ENCODE measurements at regions not wholly inside any gene's neighbourhood (a gene's known extent, or its start where the extent isn't known, plus 50 kb on each side); places are given as distances from the start of the nearest gene placed in this dataset.
"Not testable (repeated sequence)": the region's sequence is repeated elsewhere in the genome, so short reads cannot be mapped to it uniquely, and the experiment has no call there.

- no peak for DNase-seq (ENCODE audit: low spot score)
Measured at GRCh38 chr14:53398616-53399015, 245.5 kb upstream of the DDHD1 start.

- DNase-seq (ENCODE audit: low spot score) = not testable (repeated sequence)
Measured at GRCh38 chr14:53395267-53395666, 242.1 kb upstream of the DDHD1 start.

GRCh38 chr14:53391631-53392285 lies 238.6 kb upstream of the DDHD1 start:
- no peak for DNase-seq (ENCODE audit: low spot score)

GRCh38 chr14:53391156-53391555 lies 238.0 kb upstream of the DDHD1 start:
- DNase-seq (ENCODE audit: low spot score) = no peak

- no peak for DNase-seq (ENCODE audit: low spot score)
Measured at GRCh38 chr14:53390008-53390407, 236.9 kb upstream of the DDHD1 start.

- no peak for DNase-seq (ENCODE audit: low spot score)
Measured at GRCh38 chr14:53389202-53389601, 236.1 kb upstream of the DDHD1 start.

- DNase-seq (ENCODE audit: low spot score) = no peak
Measured at GRCh38 chr14:53386362-53386761, 233.2 kb upstream of the DDHD1 start.

- DNase-seq (ENCODE audit: low spot score) = no peak
Measured at GRCh38 chr14:53384536-53384935, 231.4 kb upstream of the DDHD1 start.

GRCh38 chr14:53384073-53384472 lies 230.9 kb upstream of the DDHD1 start:
- no peak for DNase-seq (ENCODE audit: low spot score)

- DNase-seq (ENCODE audit: low spot score) = no peak
Measured at GRCh38 chr14:53381895-53382294, 228.8 kb upstream of the DDHD1 start.

- DNase-seq (ENCODE audit: low spot score) = no peak
Measured at GRCh38 chr14:53380867-53381225, 227.7 kb upstream of the DDHD1 start.

GRCh38 chr14:53380052-53380866 lies 227.1 kb upstream of the DDHD1 start:
- DNase-seq (ENCODE audit: low spot score) = no peak

- no peak for DNase-seq (ENCODE audit: low spot score)
Measured at GRCh38 chr14:53378142-53378541, 225.0 kb upstream of the DDHD1 start.

- no peak for DNase-seq (ENCODE audit: low spot score)
Measured at GRCh38 chr14:53376064-53376463, 222.9 kb upstream of the DDHD1 start.

GRCh38 chr14:53375599-53375998 lies 222.5 kb upstream of the DDHD1 start:
- DNase-seq (ENCODE audit: low spot score) = no peak

GRCh38 chr14:53368711-53369201 lies 215.6 kb upstream of the DDHD1 start:
- no peak for DNase-seq (ENCODE audit: low spot score)

GRCh38 chr14:53368066-53368465 lies 214.9 kb upstream of the DDHD1 start:
- no peak for DNase-seq (ENCODE audit: low spot score)

GRCh38 chr14:53367644-53368026 lies 214.5 kb upstream of the DDHD1 start:
- DNase-seq (ENCODE audit: low spot score) = no peak

- no peak for DNase-seq (ENCODE audit: low spot score)
Measured at GRCh38 chr14:53365486-53366130, 212.5 kb upstream of the DDHD1 start.

GRCh38 chr14:53362916-53363315 lies 209.8 kb upstream of the DDHD1 start:
- not testable (repeated sequence) for DNase-seq (ENCODE audit: low spot score)

- DNase-seq (ENCODE audit: low spot score) = no peak
Measured at GRCh38 chr14:53360829-53361228, 207.7 kb upstream of the DDHD1 start.

GRCh38 chr14:53358166-53358565 lies 205.0 kb upstream of the DDHD1 start:
- no peak for DNase-seq (ENCODE audit: low spot score)
